Liver (tissue), 3 donors: ENCODE measurements at regions not wholly inside any gene's neighbourhood (a gene's known extent, or its start where the extent isn't known, plus 50 kb on each side); places are given as distances from the start of the nearest gene placed in this dataset.

Source experiments
- ATF3 ChIP-seq: IDR thresholded peaks from 2 replicates; pipeline ENCODE4 v1.6.1; 2016; ENCODE audit warnings: antibody characterized with exemption
- CTCF ChIP-seq: fragments of 150-350 bp; IDR thresholded peaks from 2 replicates; pipeline ENCODE4 v1.5.1; 2017; ENCODE audit warnings: improper control_type of control experiment, low read depth, low read length; ENCODE audit not compliant: missing input control
- HNF4A ChIP-seq, 2 donors: conservative IDR thresholded peaks; 2 replicates each; pipeline ENCODE4 v1.6.1; 2016; ENCODE audit warnings: antibody characterized with exemption in 2 of 2, mild to moderate bottlenecking in 2 of 2
- JUND ChIP-seq, 2 donors: IDR thresholded peaks; 2 replicates each; pipeline ENCODE4 v1.6.1; 2016; ENCODE audit warnings: antibody characterized with exemption in 2 of 2
- RAD21 ChIP-seq, 2 donors: IDR thresholded peaks; 2 replicates each; pipeline ENCODE4 v1.6.1; 2016; ENCODE audit warnings: antibody characterized with exemption in 2 of 2, mild to moderate bottlenecking in 2 of 2
- RXRA ChIP-seq, 2 donors: IDR thresholded peaks; 2 replicates each; pipeline ENCODE4 v1.6.1; 2017 to 2018; ENCODE audit warnings: antibody characterized with exemption in 2 of 2, mild to moderate bottlenecking in 1 of 2
- TF ChIP-seq, protein P1 (sequence below): IDR thresholded peaks from 2 replicates; pipeline ENCODE4 v1.6.1; 2016; ENCODE audit warnings: antibody characterized with exemption, mild to moderate bottlenecking
- TF ChIP-seq, protein P2 (sequence below): IDR thresholded peaks from 2 replicates; pipeline ENCODE4 v1.6.1; 2016; ENCODE audit warnings: antibody characterized with exemption
- donor health status: healthy.
- donor health status: healthy.

DNA sequence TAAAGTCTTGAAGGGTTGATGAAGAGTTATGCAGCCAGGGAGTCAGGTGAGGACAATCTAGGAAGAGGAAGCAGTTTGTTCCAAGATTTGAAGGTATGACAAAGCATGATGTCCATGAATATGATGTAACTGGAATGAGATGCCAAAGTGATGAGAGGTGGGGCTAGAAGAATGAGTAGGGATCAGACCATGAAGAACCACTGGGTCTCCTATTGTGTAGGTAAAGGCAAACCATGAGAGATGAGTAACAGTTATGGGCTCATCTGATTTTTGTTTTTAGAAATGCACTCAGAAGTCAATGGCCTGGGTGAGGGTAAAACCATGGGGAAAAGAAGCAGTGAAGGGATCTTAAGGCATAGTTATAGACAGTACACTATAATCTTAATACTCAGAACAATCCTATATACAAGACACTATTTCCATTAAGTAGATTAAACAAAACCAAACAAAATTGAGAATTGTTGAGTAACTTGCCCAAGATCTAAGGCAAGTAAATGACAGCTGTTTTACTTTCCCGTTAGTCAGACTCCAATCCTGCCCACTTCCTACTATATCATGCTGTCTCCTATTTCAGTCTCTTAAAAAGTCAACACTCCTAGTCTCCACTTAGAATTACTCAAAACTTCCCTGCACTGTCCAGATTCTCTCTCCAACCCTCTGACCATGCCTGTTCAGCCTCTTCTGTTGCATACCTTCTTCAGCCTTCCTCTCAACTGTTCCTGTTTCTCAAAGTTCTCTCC is 393.8 kb upstream of the MEF2C start:
- TF ChIP-seq CTCF (no peak), RXRA (IDR thresholded peaks at IDR 0.05) (no peak), ATF3 (no peak), JUND (IDR thresholded peaks at IDR 0.05) (no peak), RAD21 (IDR thresholded peaks at IDR 0.05) (no peak), HNF4A (conservative IDR thresholded peaks at IDR 0.05) (no peak)
- TF ChIP-seq, protein P1, sequence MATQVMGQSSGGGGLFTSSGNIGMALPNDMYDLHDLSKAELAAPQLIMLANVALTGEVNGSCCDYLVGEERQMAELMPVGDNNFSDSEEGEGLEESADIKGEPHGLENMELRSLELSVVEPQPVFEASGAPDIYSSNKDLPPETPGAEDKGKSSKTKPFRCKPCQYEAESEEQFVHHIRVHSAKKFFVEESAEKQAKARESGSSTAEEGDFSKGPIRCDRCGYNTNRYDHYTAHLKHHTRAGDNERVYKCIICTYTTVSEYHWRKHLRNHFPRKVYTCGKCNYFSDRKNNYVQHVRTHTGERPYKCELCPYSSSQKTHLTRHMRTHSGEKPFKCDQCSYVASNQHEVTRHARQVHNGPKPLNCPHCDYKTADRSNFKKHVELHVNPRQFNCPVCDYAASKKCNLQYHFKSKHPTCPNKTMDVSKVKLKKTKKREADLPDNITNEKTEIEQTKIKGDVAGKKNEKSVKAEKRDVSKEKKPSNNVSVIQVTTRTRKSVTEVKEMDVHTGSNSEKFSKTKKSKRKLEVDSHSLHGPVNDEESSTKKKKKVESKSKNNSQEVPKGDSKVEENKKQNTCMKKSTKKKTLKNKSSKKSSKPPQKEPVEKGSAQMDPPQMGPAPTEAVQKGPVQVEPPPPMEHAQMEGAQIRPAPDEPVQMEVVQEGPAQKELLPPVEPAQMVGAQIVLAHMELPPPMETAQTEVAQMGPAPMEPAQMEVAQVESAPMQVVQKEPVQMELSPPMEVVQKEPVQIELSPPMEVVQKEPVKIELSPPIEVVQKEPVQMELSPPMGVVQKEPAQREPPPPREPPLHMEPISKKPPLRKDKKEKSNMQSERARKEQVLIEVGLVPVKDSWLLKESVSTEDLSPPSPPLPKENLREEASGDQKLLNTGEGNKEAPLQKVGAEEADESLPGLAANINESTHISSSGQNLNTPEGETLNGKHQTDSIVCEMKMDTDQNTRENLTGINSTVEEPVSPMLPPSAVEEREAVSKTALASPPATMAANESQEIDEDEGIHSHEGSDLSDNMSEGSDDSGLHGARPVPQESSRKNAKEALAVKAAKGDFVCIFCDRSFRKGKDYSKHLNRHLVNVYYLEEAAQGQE = no peak
- TF ChIP-seq, protein P2, sequence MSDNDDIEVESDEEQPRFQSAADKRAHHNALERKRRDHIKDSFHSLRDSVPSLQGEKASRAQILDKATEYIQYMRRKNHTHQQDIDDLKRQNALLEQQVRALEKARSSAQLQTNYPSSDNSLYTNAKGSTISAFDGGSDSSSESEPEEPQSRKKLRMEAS = no peak
